ENCODE measurements at regions not wholly inside any gene's neighbourhood (a gene's known extent, or its start where the extent isn't known, plus 50 kb on each side); places are given as distances from the start of the nearest gene placed in this dataset.

DNA sequence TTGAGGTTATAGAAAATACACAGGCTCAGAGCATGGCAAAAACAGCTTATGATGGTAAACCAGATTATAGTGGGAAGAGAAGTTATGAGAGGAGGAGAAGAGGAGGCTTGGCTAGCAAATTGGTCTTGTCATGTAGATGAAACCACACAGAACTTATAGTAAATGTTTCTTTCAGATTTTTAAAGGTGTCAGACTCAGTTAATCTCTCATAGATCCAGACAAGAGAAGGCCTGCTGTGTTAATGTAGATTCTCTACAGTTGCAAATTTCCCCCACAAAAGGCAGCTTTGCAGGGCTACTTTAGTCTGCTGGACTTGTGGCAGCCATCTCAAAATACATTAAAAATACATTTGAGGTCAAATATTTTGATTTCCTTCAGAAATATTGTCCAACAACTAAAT, 1731.7 kb downstream of the ARAP2 start:
- TF ChIP-seq EZH2 (IDR thresholded peaks at IDR 0.05; ENCODE audit: low read length, missing control alignments): no peak
- TF ChIP-seq, protein P1, sequence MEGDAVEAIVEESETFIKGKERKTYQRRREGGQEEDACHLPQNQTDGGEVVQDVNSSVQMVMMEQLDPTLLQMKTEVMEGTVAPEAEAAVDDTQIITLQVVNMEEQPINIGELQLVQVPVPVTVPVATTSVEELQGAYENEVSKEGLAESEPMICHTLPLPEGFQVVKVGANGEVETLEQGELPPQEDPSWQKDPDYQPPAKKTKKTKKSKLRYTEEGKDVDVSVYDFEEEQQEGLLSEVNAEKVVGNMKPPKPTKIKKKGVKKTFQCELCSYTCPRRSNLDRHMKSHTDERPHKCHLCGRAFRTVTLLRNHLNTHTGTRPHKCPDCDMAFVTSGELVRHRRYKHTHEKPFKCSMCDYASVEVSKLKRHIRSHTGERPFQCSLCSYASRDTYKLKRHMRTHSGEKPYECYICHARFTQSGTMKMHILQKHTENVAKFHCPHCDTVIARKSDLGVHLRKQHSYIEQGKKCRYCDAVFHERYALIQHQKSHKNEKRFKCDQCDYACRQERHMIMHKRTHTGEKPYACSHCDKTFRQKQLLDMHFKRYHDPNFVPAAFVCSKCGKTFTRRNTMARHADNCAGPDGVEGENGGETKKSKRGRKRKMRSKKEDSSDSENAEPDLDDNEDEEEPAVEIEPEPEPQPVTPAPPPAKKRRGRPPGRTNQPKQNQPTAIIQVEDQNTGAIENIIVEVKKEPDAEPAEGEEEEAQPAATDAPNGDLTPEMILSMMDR (conservative IDR thresholded peaks at IDR 0.05 in 1 of 2, IDR thresholded peaks at IDR 0.05 in 1 of 2; ENCODE audit: low read depth in 1 of 2, low read length in 2 of 2): no peak

Measured in fibroblast of lung (primary cell).